ENCODE measurements at regions not wholly inside any gene's neighbourhood (a gene's known extent, or its start where the extent isn't known, plus 50 kb on each side); places are given as distances from the start of the nearest gene placed in this dataset.
"Not testable (repeated sequence)": the region's sequence is repeated elsewhere in the genome, so short reads cannot be mapped to it uniquely, and the experiment has no call there.

GRCh38 chr16:17037499-17037898 lies 433.3 kb downstream of the XYLT1 start:
- DNase-seq (ENCODE audit: extremely low read depth, low read depth), result no peak

GRCh38 chr16:17038415-17038814 lies 432.3 kb downstream of the XYLT1 start:
- no peak for TF ChIP-seq CTCF (IDR thresholded peaks at IDR 0.05; ENCODE audit: low read depth, low read length)
- DNase-seq (ENCODE audit: extremely low read depth, low read depth), result no peak

More at GRCh38 chr16:17037499-17037898, 433.3 kb downstream of the XYLT1 start:
- TF ChIP-seq CTCF (IDR thresholded peaks at IDR 0.05; ENCODE audit: low read depth, low read length), result no peak

- not testable (repeated sequence) for DNase-seq (ENCODE audit: extremely low read depth, low read depth)
Observed at GRCh38 chr16:17049109-17049508, 421.7 kb downstream of the XYLT1 start.

GRCh38 chr16:17050468-17050867 lies 420.3 kb downstream of the XYLT1 start:
- no peak for DNase-seq (ENCODE audit: extremely low read depth, low read depth)
- TF ChIP-seq CTCF (IDR thresholded peaks at IDR 0.05; ENCODE audit: low read depth, low read length), result no peak
